ENCODE measurements at regions not wholly inside any gene's neighbourhood (a gene's known extent, or its start where the extent isn't known, plus 50 kb on each side); places are given as distances from the start of the nearest gene placed in this dataset.

GRCh38 chr18:7304061-7304370 is 73.1 kb downstream of the LRRC30 start:
- TF ChIP-seq CTCF (IDR thresholded peaks at IDR 0.05; ENCODE audit: low read depth, low read length, poor library complexity, severe bottlenecking): no peak
- TF ChIP-seq EZH2phosphoT487 (IDR thresholded peaks at IDR 0.05; ENCODE audit: borderline replicate concordance, low read length): no peak
- Histone ChIP-seq H3K4me3 (ENCODE audit: low read length) (no peak overlapping the region), H3K36me3 (ENCODE audit: control insufficient read depth, low read length) (no peaks in the 10 kb centered on the region), H3K9me3 (ENCODE audit: control insufficient read depth, insufficient read depth, low read length) (peaks cover 2% of the 10 kb centered on the region; the same call in 1 of the 2 replicates), H3K27ac (ENCODE audit: low read depth, low read length) (no peak overlapping the region), H3F3A (ENCODE audit: control insufficient read depth, insufficient read depth) (no peaks in the 10 kb centered on the region), H3K4me2 (ENCODE audit: low read length) (no peak overlapping the region), H3K79me2 (ENCODE audit: control insufficient read depth, low read length) (no peaks in the 10 kb centered on the region), H3K9me2 (replicated peaks; ENCODE audit: control insufficient read depth, low read length) (no peaks in the 10 kb centered on the region), H3K27me3 (ENCODE audit: control insufficient read depth, low read length) (no peaks in the 10 kb centered on the region), H4K20me1 (ENCODE audit: control insufficient read depth, insufficient read depth, low read depth, low read length) (no peaks in the 10 kb centered on the region), H3K4me1 (ENCODE audit: control insufficient read depth, low read length) (no peaks in the 10 kb centered on the region)

DNA sequence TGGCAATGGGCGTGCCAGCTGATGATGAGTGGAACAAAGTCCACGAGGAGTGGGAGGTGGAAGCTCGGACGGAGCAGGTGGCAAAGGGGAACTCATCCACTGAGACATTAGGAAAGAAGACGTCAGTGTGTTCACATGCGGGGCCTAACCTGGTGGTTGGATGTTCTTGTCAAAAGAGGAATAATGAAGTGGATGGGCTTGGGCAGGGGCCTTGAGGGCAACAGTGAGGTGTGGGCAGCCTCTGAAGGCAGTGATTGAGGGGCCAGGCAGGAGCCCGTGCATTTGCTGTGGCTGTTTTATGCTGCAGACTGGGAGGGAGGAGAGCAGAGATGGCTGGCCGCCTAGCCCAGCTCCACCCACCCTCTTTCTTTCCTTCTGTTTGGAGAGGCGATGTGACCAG is 74.5 kb downstream of the LRRC30 start:
- H3K27ac ChIP-seq (ENCODE audit: low read depth, low read length): no peak overlapping the region
- no peaks in the 10 kb centered on the region for H3F3A ChIP-seq (ENCODE audit: control insufficient read depth, insufficient read depth)
- no peaks in the 10 kb centered on the region for H3K9me2 ChIP-seq (replicated peaks; ENCODE audit: control insufficient read depth, low read length)
- H3K27me3 ChIP-seq (ENCODE audit: control insufficient read depth, low read length): no peaks in the 10 kb centered on the region
- no peak overlapping the region for H3K4me3 ChIP-seq (ENCODE audit: low read length)
- H3K4me1 ChIP-seq (ENCODE audit: control insufficient read depth, low read length): no peaks in the 10 kb centered on the region
- H3K79me2 ChIP-seq (ENCODE audit: control insufficient read depth, low read length): no peaks in the 10 kb centered on the region
- TF ChIP-seq EZH2phosphoT487 (IDR thresholded peaks at IDR 0.05; ENCODE audit: borderline replicate concordance, low read length): no peak
- TF ChIP-seq CTCF (IDR thresholded peaks at IDR 0.05; ENCODE audit: low read depth, low read length, poor library complexity, severe bottlenecking): no peak
- no peaks in the 10 kb centered on the region for H4K20me1 ChIP-seq (ENCODE audit: control insufficient read depth, insufficient read depth, low read depth, low read length)
- no peaks in the 10 kb centered on the region for H3K36me3 ChIP-seq (ENCODE audit: control insufficient read depth, low read length)
- H3K9me3 ChIP-seq (ENCODE audit: control insufficient read depth, insufficient read depth, low read length): peaks cover 2% of the 10 kb centered on the region; the same call in 1 of the 2 replicates
- no peak overlapping the region for H3K4me2 ChIP-seq (ENCODE audit: low read length)

DNA sequence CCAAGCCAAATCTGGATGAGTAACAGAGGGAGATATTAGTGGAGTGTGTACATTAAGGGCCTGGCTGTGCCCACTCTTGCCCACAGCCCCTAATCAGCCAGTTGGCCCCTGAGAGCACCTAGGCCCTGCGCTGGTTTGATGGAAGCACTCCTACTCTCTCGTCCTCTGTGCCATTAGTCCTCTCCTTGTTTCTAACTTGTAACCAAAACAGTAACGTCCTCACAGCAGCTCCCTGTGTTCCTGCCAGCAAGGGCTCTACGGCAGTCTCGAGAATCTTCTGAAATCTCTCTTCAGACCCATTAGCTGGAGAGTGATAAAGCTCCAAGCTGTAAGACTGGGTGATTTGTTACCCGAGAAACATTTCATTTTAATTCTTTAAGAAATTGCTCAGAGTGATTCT is 76.1 kb downstream of the LRRC30 start:
- TF ChIP-seq CTCF (IDR thresholded peaks at IDR 0.05; ENCODE audit: low read depth, low read length, poor library complexity, severe bottlenecking) (no peak), EZH2phosphoT487 (IDR thresholded peaks at IDR 0.05; ENCODE audit: borderline replicate concordance, low read length) (no peak)
- Histone ChIP-seq H3K4me1 (ENCODE audit: control insufficient read depth, low read length) (no peaks in the 10 kb centered on the region), H3K36me3 (ENCODE audit: control insufficient read depth, low read length) (no peaks in the 10 kb centered on the region), H4K20me1 (ENCODE audit: control insufficient read depth, insufficient read depth, low read depth, low read length) (no peaks in the 10 kb centered on the region), H3K79me2 (ENCODE audit: control insufficient read depth, low read length) (no peaks in the 10 kb centered on the region), H3K9me2 (replicated peaks; ENCODE audit: control insufficient read depth, low read length) (no peaks in the 10 kb centered on the region), H3K4me2 (ENCODE audit: low read length) (no peak overlapping the region), H3K4me3 (ENCODE audit: low read length) (no peak overlapping the region), H3K27ac (ENCODE audit: low read depth, low read length) (no peak overlapping the region), H3F3A (ENCODE audit: control insufficient read depth, insufficient read depth) (no peaks in the 10 kb centered on the region), H3K27me3 (ENCODE audit: control insufficient read depth, low read length) (no peaks in the 10 kb centered on the region), H3K9me3 (ENCODE audit: control insufficient read depth, insufficient read depth, low read length) (no peaks in the 10 kb centered on the region; the same call in 1 of the 2 replicates)

GRCh38 chr18:7307526-7307925 is 76.6 kb downstream of the LRRC30 start:
- no peak for TF ChIP-seq EZH2phosphoT487 (IDR thresholded peaks at IDR 0.05; ENCODE audit: borderline replicate concordance, low read length)
- no peak for TF ChIP-seq CTCF (IDR thresholded peaks at IDR 0.05; ENCODE audit: low read depth, low read length, poor library complexity, severe bottlenecking)
- H3K4me3 ChIP-seq (ENCODE audit: low read length): no peak overlapping the region
- no peaks in the 10 kb centered on the region for H3K27me3 ChIP-seq (ENCODE audit: control insufficient read depth, low read length)
- no peak overlapping the region for H3K4me2 ChIP-seq (ENCODE audit: low read length)
- H3K36me3 ChIP-seq (ENCODE audit: control insufficient read depth, low read length): no peaks in the 10 kb centered on the region
- no peak overlapping the region for H3K27ac ChIP-seq (ENCODE audit: low read depth, low read length)
- H3F3A ChIP-seq (ENCODE audit: control insufficient read depth, insufficient read depth): no peaks in the 10 kb centered on the region
- H3K4me1 ChIP-seq (ENCODE audit: control insufficient read depth, low read length): no peaks in the 10 kb centered on the region
- H3K9me2 ChIP-seq (replicated peaks; ENCODE audit: control insufficient read depth, low read length): no peaks in the 10 kb centered on the region
- H3K9me3 ChIP-seq (ENCODE audit: control insufficient read depth, insufficient read depth, low read length): no peaks in the 10 kb centered on the region; the same call in 1 of the 2 replicates
- no peaks in the 10 kb centered on the region for H3K79me2 ChIP-seq (ENCODE audit: control insufficient read depth, low read length)
- H4K20me1 ChIP-seq (ENCODE audit: control insufficient read depth, insufficient read depth, low read depth, low read length): no peaks in the 10 kb centered on the region
